ENCODE measurements at regions not wholly inside any gene's neighbourhood (a gene's known extent, or its start where the extent isn't known, plus 50 kb on each side); places are given as distances from the start of the nearest gene placed in this dataset.

- CTCF ChIA-PET: no interaction called here
- Histone ChIP-seq H3K4me1 (no peaks in the 10 kb centered on the region), H3K27me3 (replicated peaks; ENCODE audit: control insufficient read depth, insufficient read depth, low read length) (no peaks in the 10 kb centered on the region; the same call in 1 of the 2 replicates), H3K4me3 (ENCODE audit: low read depth, low read length) (no peak overlapping the region), H3K9me3 (peaks cover 11% of the 10 kb centered on the region; the same call in 1 of the 2 replicates), H3K36me3 (ENCODE audit: control insufficient read depth, insufficient read depth, low read length) (no peaks in the 10 kb centered on the region)
- no peak overlapping the region for H3K27ac Mint-ChIP-seq (ENCODE audit: unreplicated experiment)
- no peaks in the 10 kb centered on the region for H3K4me1 Mint-ChIP-seq (ENCODE audit: low read depth, unreplicated experiment)
- no peak overlapping the region for H3K4me3 Mint-ChIP-seq (ENCODE audit: unreplicated experiment)
- intact Hi-C loops (cut with micrococcal nuclease; ENCODE audit: unreplicated experiment): no loop called here
- no peak for DNase-seq
- no peak for TF ChIP-seq CTCF (IDR thresholded peaks at IDR 0.05; ENCODE audit: insufficient read depth in 1 of 2, low read depth in 1 of 2, low read length in 1 of 2, severe bottlenecking in 1 of 2, unreplicated experiment in 1 of 2)
- POLR2A ChIA-PET: no interaction called here
- peaks cover 20% of the 10 kb centered on the region for H3K9me3 Mint-ChIP-seq (ENCODE audit: unreplicated experiment)
- no peaks in the 10 kb centered on the region for H3K36me3 Mint-ChIP-seq (ENCODE audit: insufficient read depth, unreplicated experiment)
- no peaks in the 10 kb centered on the region for H3K27me3 Mint-ChIP-seq (ENCODE audit: insufficient read depth, unreplicated experiment)
- no TSS peak for BruUV-seq (replicated peaks)
Observed at GRCh38 chr15:99464137-99464536, 101.6 kb upstream of the MEF2A start.

GRCh38 chr15:99466701-99467337 lies 99.0 kb upstream of the MEF2A start:
- CTCF ChIA-PET: no interaction called here
- POLR2A ChIA-PET: no interaction called here
- no TSS peak for BruUV-seq (replicated peaks)

GRCh38 chr15:99467338-99467720 lies 98.5 kb upstream of the MEF2A start:
- no peak for DNase-seq
- TF ChIP-seq CTCF (IDR thresholded peaks at IDR 0.05; ENCODE audit: insufficient read depth in 1 of 2, low read depth in 1 of 2, low read length in 1 of 2, severe bottlenecking in 1 of 2, unreplicated experiment in 1 of 2): no peak
- POLR2A ChIA-PET: interaction anchor here (0.6 kb wide), 1 partner anchor 25 kb away, joined by 3 read pairs; no protein-coding TSS in a partner anchor
- no peaks in the 10 kb centered on the region; the same call in 1 of the 2 replicates for H3K27me3 ChIP-seq (replicated peaks; ENCODE audit: control insufficient read depth, insufficient read depth, low read length)
- CTCF ChIA-PET: no interaction called here
- H3K36me3 ChIP-seq (ENCODE audit: control insufficient read depth, insufficient read depth, low read length): no peaks in the 10 kb centered on the region
- intact Hi-C loops (cut with micrococcal nuclease; ENCODE audit: unreplicated experiment): no loop called here
- H3K4me3 Mint-ChIP-seq (ENCODE audit: unreplicated experiment): no peak overlapping the region
- H3K27me3 Mint-ChIP-seq (ENCODE audit: insufficient read depth, unreplicated experiment): no peaks in the 10 kb centered on the region
- BruUV-seq (replicated peaks): no TSS peak
- no peak overlapping the region for H3K4me3 ChIP-seq (ENCODE audit: low read depth, low read length)
- no peaks in the 10 kb centered on the region for H3K4me1 ChIP-seq
- peaks cover 11% of the 10 kb centered on the region; the same call in 1 of the 2 replicates for H3K9me3 ChIP-seq
- H3K36me3 Mint-ChIP-seq (ENCODE audit: insufficient read depth, unreplicated experiment): no peaks in the 10 kb centered on the region
- no peak overlapping the region for H3K27ac Mint-ChIP-seq (ENCODE audit: unreplicated experiment)
- H3K4me1 Mint-ChIP-seq (ENCODE audit: low read depth, unreplicated experiment): no peaks in the 10 kb centered on the region
- H3K9me3 Mint-ChIP-seq (ENCODE audit: unreplicated experiment): peaks cover 20% of the 10 kb centered on the region

More at GRCh38 chr15:99466701-99467337, 99.0 kb upstream of the MEF2A start:
- H3K27ac Mint-ChIP-seq (ENCODE audit: unreplicated experiment): no peak overlapping the region
- no peaks in the 10 kb centered on the region for H3K36me3 ChIP-seq (ENCODE audit: control insufficient read depth, insufficient read depth, low read length)
- no peak overlapping the region for H3K4me3 ChIP-seq (ENCODE audit: low read depth, low read length)
- no peak overlapping the region for H3K4me3 Mint-ChIP-seq (ENCODE audit: unreplicated experiment)
- TF ChIP-seq CTCF (IDR thresholded peaks at IDR 0.05; ENCODE audit: insufficient read depth in 1 of 2, low read depth in 1 of 2, low read length in 1 of 2, severe bottlenecking in 1 of 2, unreplicated experiment in 1 of 2): no peak
- no peaks in the 10 kb centered on the region for H3K36me3 Mint-ChIP-seq (ENCODE audit: insufficient read depth, unreplicated experiment)
- DNase-seq: no peak
- peaks cover 20% of the 10 kb centered on the region for H3K9me3 Mint-ChIP-seq (ENCODE audit: unreplicated experiment)
- no peaks in the 10 kb centered on the region for H3K4me1 Mint-ChIP-seq (ENCODE audit: low read depth, unreplicated experiment)
- H3K9me3 ChIP-seq: peaks cover 11% of the 10 kb centered on the region; the same call in 1 of the 2 replicates
- no peaks in the 10 kb centered on the region; the same call in 1 of the 2 replicates for H3K27me3 ChIP-seq (replicated peaks; ENCODE audit: control insufficient read depth, insufficient read depth, low read length)
- H3K4me1 ChIP-seq: no peaks in the 10 kb centered on the region
- intact Hi-C loops (cut with micrococcal nuclease; ENCODE audit: unreplicated experiment): no loop called here
- H3K27me3 Mint-ChIP-seq (ENCODE audit: insufficient read depth, unreplicated experiment): no peaks in the 10 kb centered on the region

All from Caco-2 (cell line).